ENCODE measurements at regions not wholly inside any gene's neighbourhood (a gene's known extent, or its start where the extent isn't known, plus 50 kb on each side); places are given as distances from the start of the nearest gene placed in this dataset.

DNA sequence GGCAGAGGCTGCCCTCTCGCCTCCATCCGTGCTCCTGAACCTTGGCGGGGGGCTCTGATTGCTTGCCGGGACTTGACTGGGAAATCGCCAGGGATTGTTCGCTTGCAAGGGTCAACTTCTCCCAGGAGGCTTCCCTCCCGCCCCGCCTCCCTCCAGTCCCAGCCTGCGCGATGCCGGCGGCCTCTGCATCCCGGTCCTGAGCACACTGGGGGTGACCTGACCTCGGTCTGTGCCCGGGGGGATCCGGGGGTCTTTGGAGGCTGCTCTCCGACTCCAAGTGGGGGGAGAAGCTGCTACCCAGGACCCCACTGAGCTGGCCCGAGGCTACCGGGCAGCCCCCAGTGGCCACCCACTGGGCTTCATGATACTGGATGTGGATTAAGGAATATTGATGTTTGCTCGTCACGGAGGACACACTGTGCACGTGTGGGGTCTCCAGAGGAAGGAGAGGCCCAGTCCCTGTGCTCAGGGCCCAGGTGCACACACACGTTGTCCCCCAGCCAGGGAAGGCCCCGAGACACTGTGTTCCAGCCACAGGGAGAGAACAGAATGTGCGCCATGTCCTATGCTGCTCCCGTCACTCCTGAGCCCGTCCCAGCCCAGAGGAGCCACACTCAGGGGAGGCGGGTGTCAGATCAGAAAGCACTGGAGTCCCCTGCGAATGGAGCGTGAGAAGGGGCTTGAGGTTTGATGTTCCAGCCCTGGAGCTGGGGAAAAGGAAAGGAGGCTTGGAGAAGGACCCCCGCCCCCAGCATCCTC lies 55.9 kb upstream of the NKX1-1 start:
- no peak for DNase-seq

DNA sequence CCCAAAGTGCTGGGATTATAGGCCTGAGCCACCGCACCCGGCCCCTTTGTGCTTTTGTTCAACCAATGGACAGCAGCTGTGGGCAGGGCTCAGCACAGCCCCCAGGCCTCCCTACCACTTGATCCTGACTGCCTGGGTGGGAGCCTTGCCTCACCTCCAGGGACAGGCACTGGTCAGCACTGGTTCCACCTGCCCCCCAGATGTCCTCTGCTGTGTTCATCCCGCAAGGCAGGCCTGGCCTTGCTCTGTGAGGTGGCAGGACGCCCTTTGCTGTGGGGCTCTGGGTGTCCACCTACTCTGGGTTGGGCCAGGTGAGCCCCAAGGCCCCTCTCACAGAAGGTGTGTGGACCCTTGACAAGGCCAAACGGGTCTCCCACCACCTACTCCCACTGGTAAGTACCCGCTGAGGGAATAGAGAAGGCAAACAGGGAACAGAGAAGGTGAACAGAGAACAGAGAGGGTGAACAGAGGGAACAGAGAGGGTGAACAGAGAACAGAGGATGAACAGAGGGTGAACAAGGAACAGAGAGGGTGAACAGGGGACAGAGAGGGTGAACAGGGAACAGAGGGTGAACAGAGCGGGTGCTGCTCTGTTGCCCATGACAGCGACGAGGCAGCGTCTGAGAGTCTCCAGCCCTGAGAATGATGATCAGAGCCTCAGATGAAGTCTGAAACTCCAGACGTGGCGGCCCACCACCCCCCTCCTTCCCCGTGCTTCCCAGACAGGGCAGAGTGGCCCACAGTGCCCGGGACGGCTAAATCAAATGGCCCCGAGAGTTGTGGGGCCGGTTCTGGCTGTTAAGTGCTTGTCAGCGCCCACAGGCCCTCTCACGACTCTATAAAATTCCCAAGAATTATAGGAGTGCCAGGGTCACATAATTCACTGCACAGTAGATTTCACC lies 55.0 kb upstream of the NKX1-1 start:
- DNase-seq: no peak

- DNase-seq: no peak
Observed at GRCh38 chr4:1459722-1460511, 53.7 kb upstream of the NKX1-1 start.

GRCh38 chr4:1459081-1459721 lies 53.0 kb upstream of the NKX1-1 start:
- DNase-seq: no peak

- no peak for DNase-seq
Observed at GRCh38 chr4:1458581-1458980, 52.3 kb upstream of the NKX1-1 start.
